ENCODE measurements at regions not wholly inside any gene's neighbourhood (a gene's known extent, or its start where the extent isn't known, plus 50 kb on each side); places are given as distances from the start of the nearest gene placed in this dataset.

- no peak for FAIRE-seq
Measured at GRCh38 chr7:25968205-25968993, 183.6 kb upstream of the NFE2L3 start.

- no peak for FAIRE-seq
Measured at GRCh38 chr7:25970356-25970755, 181.6 kb upstream of the NFE2L3 start.

- FAIRE-seq, result no peak
Measured at GRCh38 chr7:25970911-25971310, 181.1 kb upstream of the NFE2L3 start.

- no peak for FAIRE-seq
Measured at GRCh38 chr7:25976630-25977029, 175.4 kb upstream of the NFE2L3 start.

GRCh38 chr7:25978466-25978865 is 173.5 kb upstream of the NFE2L3 start:
- no peak for FAIRE-seq

- FAIRE-seq, result no peak
Measured at GRCh38 chr7:25979605-25980004, 172.4 kb upstream of the NFE2L3 start.

- no peak for FAIRE-seq
Measured at GRCh38 chr7:25982684-25983083, 169.3 kb upstream of the NFE2L3 start.

GRCh38 chr7:25985196-25985595 is 166.8 kb upstream of the NFE2L3 start:
- no peak for FAIRE-seq

- FAIRE-seq, result no peak
Measured at GRCh38 chr7:25988640-25989039, 163.4 kb upstream of the NFE2L3 start.

GRCh38 chr7:25989140-25989705 is 162.8 kb upstream of the NFE2L3 start:
- no peak for FAIRE-seq

- no peak for FAIRE-seq
Measured at GRCh38 chr7:25994433-25994994, 157.5 kb upstream of the NFE2L3 start.

- FAIRE-seq, result no peak
Measured at GRCh38 chr7:25995216-25995615, 156.8 kb upstream of the NFE2L3 start.

- no peak for FAIRE-seq
Measured at GRCh38 chr7:25996006-25996408, 156.0 kb upstream of the NFE2L3 start.

GRCh38 chr7:25998499-25998898 is 153.5 kb upstream of the NFE2L3 start:
- no peak for FAIRE-seq

- no peak for FAIRE-seq
Measured at GRCh38 chr7:26000841-26001240, 151.2 kb upstream of the NFE2L3 start.

GRCh38 chr7:26001662-26002244 is 150.2 kb upstream of the NFE2L3 start:
- FAIRE-seq, result no peak

- FAIRE-seq, result no peak
Measured at GRCh38 chr7:26005683-26006410, 146.2 kb upstream of the NFE2L3 start.

- no peak for FAIRE-seq
Measured at GRCh38 chr7:26006426-26006825, 145.6 kb upstream of the NFE2L3 start.

GRCh38 chr7:26007510-26007909 is 144.5 kb upstream of the NFE2L3 start:
- FAIRE-seq, result no peak

GRCh38 chr7:26008428-26008827 is 143.6 kb upstream of the NFE2L3 start:
- FAIRE-seq, result no peak

GRCh38 chr7:26011039-26011696 is 140.8 kb upstream of the NFE2L3 start:
- FAIRE-seq, result no peak

GRCh38 chr7:26013551-26014083 is 138.4 kb upstream of the NFE2L3 start:
- no peak for FAIRE-seq

GRCh38 chr7:26022982-26023381 is 129.0 kb upstream of the NFE2L3 start:
- FAIRE-seq, result no peak

Measured in A204.1 (cell line).